Breast epithelium (tissue), 3 donors: ENCODE measurements at regions not wholly inside any gene's neighbourhood (a gene's known extent, or its start where the extent isn't known, plus 50 kb on each side); places are given as distances from the start of the nearest gene placed in this dataset.

Experiments used
- CTCF ChIP-seq, 3 donors: fragments of 450-650 bp; IDR thresholded peaks; one replicate each; pipeline ENCODE4 v1.5.1; 2016 to 2017; ENCODE audit warnings: antibody characterized with exemption in 3 of 3, mild to moderate bottlenecking in 3 of 3, moderate library complexity in 3 of 3
- POLR2AphosphoS5 ChIP-seq, 3 donors: sonication (generic); formaldehyde crosslinking; IDR thresholded peaks; one replicate each; pipeline ENCODE4 v1.6.1; 2017; ENCODE audit warnings: antibody characterized with exemption in 3 of 3

GRCh38 chr15:35247150-35247549 is 162.1 kb upstream of the NANOGP8 start:
- TF ChIP-seq CTCF (IDR thresholded peaks at IDR 0.05), result no peak
- no peak for TF ChIP-seq POLR2AphosphoS5 (IDR thresholded peaks at IDR 0.05)
